Stimulated activated CD4-positive, alpha-beta T cell treated with anti-CD3 and anti-CD28 coated beads, Interleukin-15, amount 100 ng/mL, for 48 hours (primary cell): ENCODE measurements at regions not wholly inside any gene's neighbourhood (a gene's known extent, or its start where the extent isn't known, plus 50 kb on each side); places are given as distances from the start of the nearest gene placed in this dataset.
"Not testable (repeated sequence)": the region's sequence is repeated elsewhere in the genome, so short reads cannot be mapped to it uniquely, and the experiment has no call there.

Experiments used
- DNase-seq, 2 donors: peaks; one replicate each; pipeline ENCODE4 v3.0.0-alpha.2; 2020; ENCODE audit warnings: low read depth in 2 of 2

- DNase-seq: no peak
Measured at GRCh38 chr9:79080536-79080935, 491.2 kb upstream of the TLE4 start.

GRCh38 chr9:79083621-79084020, 488.1 kb upstream of the TLE4 start:
- DNase-seq: no peak

GRCh38 chr9:79087133-79087532, 484.6 kb upstream of the TLE4 start:
- no peak for DNase-seq

- DNase-seq: no peak
Measured at GRCh38 chr9:79089054-79089560, 482.7 kb upstream of the TLE4 start.

- DNase-seq: not testable (repeated sequence)
Measured at GRCh38 chr9:79089851-79090250, 481.9 kb upstream of the TLE4 start.

GRCh38 chr9:79103257-79103656, 468.5 kb upstream of the TLE4 start:
- not testable (repeated sequence) for DNase-seq

- no peak for DNase-seq
Measured at GRCh38 chr9:79104216-79104615, 467.5 kb upstream of the TLE4 start.

- DNase-seq: no peak
Measured at GRCh38 chr9:79104951-79105350, 466.8 kb upstream of the TLE4 start.

- no peak for DNase-seq
Measured at GRCh38 chr9:79107911-79108676, 463.7 kb upstream of the TLE4 start.

- no peak for DNase-seq
Measured at GRCh38 chr9:79111653-79112052, 460.1 kb upstream of the TLE4 start.

- DNase-seq: no peak
Measured at GRCh38 chr9:79115176-79115575, 456.6 kb upstream of the TLE4 start.

GRCh38 chr9:79116041-79116440, 455.7 kb upstream of the TLE4 start:
- DNase-seq: no peak

- no peak for DNase-seq
Measured at GRCh38 chr9:79116709-79117108, 455.1 kb upstream of the TLE4 start.

GRCh38 chr9:79120533-79120932, 451.2 kb upstream of the TLE4 start:
- DNase-seq: no peak

- DNase-seq: no peak
Measured at GRCh38 chr9:79120941-79121340, 450.8 kb upstream of the TLE4 start.

GRCh38 chr9:79123415-79123814, 448.4 kb upstream of the TLE4 start:
- DNase-seq: no peak

GRCh38 chr9:79127661-79128060, 444.1 kb upstream of the TLE4 start:
- no peak for DNase-seq

GRCh38 chr9:79129865-79130480, 441.8 kb upstream of the TLE4 start:
- no peak for DNase-seq

GRCh38 chr9:79131246-79131774, 440.5 kb upstream of the TLE4 start:
- DNase-seq: no peak

- DNase-seq: no peak
Measured at GRCh38 chr9:79131824-79132377, 439.9 kb upstream of the TLE4 start.

- DNase-seq: no peak
Measured at GRCh38 chr9:79134654-79135053, 437.1 kb upstream of the TLE4 start.

- DNase-seq: no peak
Measured at GRCh38 chr9:79135681-79136415, 435.9 kb upstream of the TLE4 start.
